Lower lobe of right lung (tissue), 2 donors: ENCODE measurements at regions not wholly inside any gene's neighbourhood (a gene's known extent, or its start where the extent isn't known, plus 50 kb on each side); places are given as distances from the start of the nearest gene placed in this dataset.

Experiments used
- ATAC-seq, 2 donors: fragments of 200-7000 bp; cut with Tn5 transposase; one replicate each; pipeline ENCODE4 v1.9.1; 2020 to 2022; ENCODE audit warnings: mild to moderate bottlenecking in 2 of 2, moderate library complexity in 2 of 2
- DNase-seq: peaks from one replicate; pipeline ENCODE4 v3.0.0-alpha.2; 2020
- H3K27ac ChIP-seq: fragments of 200-600 bp; one replicate; pipeline ENCODE4 v1.8.0; 2022
- H3K27me3 ChIP-seq: fragments of 200-600 bp; one replicate; pipeline ENCODE4 v1.8.0; 2022; ENCODE audit warnings: low read depth
- H3K36me3 ChIP-seq: fragments of 200-600 bp; one replicate; pipeline ENCODE4 v1.8.0; 2022; ENCODE audit warnings: mild to moderate bottlenecking
- H3K4me1 ChIP-seq: fragments of 200-600 bp; one replicate; pipeline ENCODE4 v1.8.0; 2022
- H3K4me3 ChIP-seq: fragments of 200-600 bp; one replicate; pipeline ENCODE4 v1.8.0; 2022; ENCODE audit warnings: mild to moderate bottlenecking
- H3K9me3 ChIP-seq: fragments of 200-600 bp; one replicate; pipeline ENCODE4 v1.8.0; 2022
- CTCF ChIP-seq: fragments of 200-600 bp; IDR thresholded peaks from one replicate; pipeline ENCODE4 v1.8.0; 2022; ENCODE audit warnings: antibody characterized with exemption, mild to moderate bottlenecking
- intact Hi-C: fragments of 100-400 bp; cut with DNase I; formaldehyde crosslinking; loops from one replicate; pipeline ENCODE4 v1.11.0; 2022
- donor health status: DM: no; HTN: yes; CAD: no; lungs with severe emphysema.

- intact Hi-C loops: no loop called here
- TF ChIP-seq CTCF: no peak
- Histone ChIP-seq H3K4me3 (no peak overlapping the region), H3K36me3 (no peaks in the 10 kb centered on the region), H3K27me3 (no peaks in the 10 kb centered on the region), H3K4me1 (no peaks in the 10 kb centered on the region), H3K27ac (no peak overlapping the region), H3K9me3 (no peaks in the 10 kb centered on the region)
- DNase-seq (no peak), ATAC-seq (no peak)
Measured at GRCh38 chr3:178422406-178422805, 113.8 kb upstream of the KCNMB2 start.

GRCh38 chr3:178428037-178428436, 108.2 kb upstream of the KCNMB2 start:
- intact Hi-C loops: no loop called here
- no peaks in the 10 kb centered on the region for H3K36me3 ChIP-seq
- H3K4me3 ChIP-seq: no peak overlapping the region
- H3K9me3 ChIP-seq: no peaks in the 10 kb centered on the region
- DNase-seq (no peak), ATAC-seq (no peak)
- H3K4me1 ChIP-seq: no peaks in the 10 kb centered on the region
- no peaks in the 10 kb centered on the region for H3K27me3 ChIP-seq
- H3K27ac ChIP-seq: no peak overlapping the region
- no peak for TF ChIP-seq CTCF

GRCh38 chr3:178434206-178434805, 101.9 kb upstream of the KCNMB2 start:
- no peak for DNase-seq

DNA sequence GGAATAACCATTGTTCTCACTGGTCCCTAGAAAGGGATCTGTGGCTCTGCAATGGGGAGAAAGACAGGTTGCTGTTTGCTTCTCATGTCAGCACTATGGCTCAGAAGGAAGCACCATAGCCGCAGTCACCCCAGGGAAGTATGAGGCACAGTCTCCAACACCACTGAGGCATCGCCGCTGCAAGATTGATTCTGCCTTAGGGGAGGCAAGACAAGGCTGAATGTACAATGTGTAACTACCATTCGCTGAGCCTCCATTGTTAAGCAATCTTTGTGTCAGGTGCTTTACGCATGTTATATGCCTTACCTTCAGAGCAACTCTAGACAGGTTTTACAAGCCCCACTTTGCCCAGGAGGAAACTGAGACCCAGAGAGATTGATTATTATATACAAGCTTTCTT, 100.7 kb upstream of the KCNMB2 start:
- no peak for DNase-seq
- intact Hi-C loops: no loop called here
- no peaks in the 10 kb centered on the region for H3K36me3 ChIP-seq
- H3K27me3 ChIP-seq: no peaks in the 10 kb centered on the region
- no peaks in the 10 kb centered on the region for H3K4me1 ChIP-seq
- TF ChIP-seq CTCF: no peak
- ATAC-seq: no peak
- no peak overlapping the region for H3K4me3 ChIP-seq
- H3K9me3 ChIP-seq: no peaks in the 10 kb centered on the region
- H3K27ac ChIP-seq: no peak overlapping the region

More at GRCh38 chr3:178434206-178434805, 101.9 kb upstream of the KCNMB2 start:
- H3K4me3 ChIP-seq: no peak overlapping the region
- no peak for TF ChIP-seq CTCF
- H3K36me3 ChIP-seq: no peaks in the 10 kb centered on the region
- intact Hi-C loops: no loop called here
- no peaks in the 10 kb centered on the region for H3K4me1 ChIP-seq
- ATAC-seq: no peak
- no peak overlapping the region for H3K27ac ChIP-seq
- no peaks in the 10 kb centered on the region for H3K9me3 ChIP-seq
- no peaks in the 10 kb centered on the region for H3K27me3 ChIP-seq

- peak; percentile 31 to 37 for ATAC-seq
- no peak overlapping the region for H3K4me3 ChIP-seq
- intact Hi-C loops: no loop called here
Measured at GRCh38 chr3:178436773-178437172, 99.5 kb upstream of the KCNMB2 start.

More at GRCh38 chr3:178436773-178437172, 99.5 kb upstream of the KCNMB2 start:
- TF ChIP-seq CTCF: peak; percentile 48
- DNase-seq: no peak
- Histone ChIP-seq H3K4me1 (no peaks in the 10 kb centered on the region), H3K36me3 (no peaks in the 10 kb centered on the region), H3K27ac (no peak overlapping the region), H3K9me3 (no peaks in the 10 kb centered on the region), H3K27me3 (no peaks in the 10 kb centered on the region)
